ENCODE measurements at regions not wholly inside any gene's neighbourhood (a gene's known extent, or its start where the extent isn't known, plus 50 kb on each side); places are given as distances from the start of the nearest gene placed in this dataset.

DNA sequence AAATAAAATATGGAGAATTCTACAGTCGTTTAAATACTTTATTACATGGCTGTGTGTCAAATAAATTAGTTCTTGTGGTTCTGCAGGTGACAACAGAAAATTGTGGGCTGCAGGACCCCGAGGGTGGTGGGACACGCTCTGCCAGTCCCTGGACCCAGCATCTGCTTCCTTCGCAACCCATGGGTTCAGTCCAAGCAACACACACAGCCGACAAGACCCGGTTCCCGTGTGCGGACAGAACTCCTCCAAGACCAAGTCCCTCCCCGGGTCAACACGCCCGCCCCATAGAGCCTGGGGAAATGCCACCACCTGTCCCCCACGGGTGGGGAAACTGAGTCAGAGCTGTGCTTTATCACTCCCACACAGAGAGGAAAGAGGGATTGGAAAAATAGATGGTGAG, 238.9 kb downstream of the BRD1 start:
- DNase-seq = no peak

- DNase-seq = no peak
These were observed 239.7 kb downstream of the BRD1 start for GRCh38 chr22:49587987-49588386.

DNA sequence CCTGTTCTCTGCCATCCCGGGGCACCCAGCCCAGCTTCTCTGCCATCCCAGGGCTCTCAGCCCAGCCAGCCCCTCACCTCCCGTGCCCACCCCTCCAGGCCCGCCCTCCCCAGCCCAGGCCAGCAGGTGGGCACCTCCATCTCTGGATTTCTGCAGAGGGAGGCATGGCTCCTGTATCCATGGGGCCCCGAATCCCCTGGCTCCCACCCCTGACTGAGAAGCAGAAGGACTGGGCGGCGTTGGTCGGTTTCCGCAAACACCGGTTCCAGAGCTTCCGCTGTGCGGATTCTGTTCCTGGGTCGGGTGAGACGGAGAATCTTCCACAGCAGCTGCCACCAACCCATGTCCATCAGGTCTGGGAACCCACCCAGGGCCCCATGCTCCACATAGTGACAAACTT, 240.3 kb downstream of the BRD1 start:
- DNase-seq = no peak

- DNase-seq = no peak
These were observed 240.8 kb downstream of the BRD1 start for GRCh38 chr22:49586873-49587272.

GRCh38 chr22:49586244-49586748, 241.4 kb downstream of the BRD1 start:
- no peak for DNase-seq

- DNase-seq = no peak
These were observed 242.0 kb downstream of the BRD1 start for GRCh38 chr22:49585461-49586243.

GRCh38 chr22:49583886-49584505, 243.7 kb downstream of the BRD1 start:
- no peak for DNase-seq

- no peak for DNase-seq
These were observed 244.3 kb downstream of the BRD1 start for GRCh38 chr22:49583341-49583740.

GRCh38 chr22:49582678-49583077, 245.0 kb downstream of the BRD1 start:
- DNase-seq = peak in 2 of 51 donors; percentile 5 to 35

GRCh38 chr22:49582181-49582580, 245.5 kb downstream of the BRD1 start:
- peak in 39 of 51 donors; percentile 4 to 82 (median 48) for DNase-seq

- DNase-seq = no peak
These were observed 247.6 kb downstream of the BRD1 start for GRCh38 chr22:49580024-49580423.

DNA sequence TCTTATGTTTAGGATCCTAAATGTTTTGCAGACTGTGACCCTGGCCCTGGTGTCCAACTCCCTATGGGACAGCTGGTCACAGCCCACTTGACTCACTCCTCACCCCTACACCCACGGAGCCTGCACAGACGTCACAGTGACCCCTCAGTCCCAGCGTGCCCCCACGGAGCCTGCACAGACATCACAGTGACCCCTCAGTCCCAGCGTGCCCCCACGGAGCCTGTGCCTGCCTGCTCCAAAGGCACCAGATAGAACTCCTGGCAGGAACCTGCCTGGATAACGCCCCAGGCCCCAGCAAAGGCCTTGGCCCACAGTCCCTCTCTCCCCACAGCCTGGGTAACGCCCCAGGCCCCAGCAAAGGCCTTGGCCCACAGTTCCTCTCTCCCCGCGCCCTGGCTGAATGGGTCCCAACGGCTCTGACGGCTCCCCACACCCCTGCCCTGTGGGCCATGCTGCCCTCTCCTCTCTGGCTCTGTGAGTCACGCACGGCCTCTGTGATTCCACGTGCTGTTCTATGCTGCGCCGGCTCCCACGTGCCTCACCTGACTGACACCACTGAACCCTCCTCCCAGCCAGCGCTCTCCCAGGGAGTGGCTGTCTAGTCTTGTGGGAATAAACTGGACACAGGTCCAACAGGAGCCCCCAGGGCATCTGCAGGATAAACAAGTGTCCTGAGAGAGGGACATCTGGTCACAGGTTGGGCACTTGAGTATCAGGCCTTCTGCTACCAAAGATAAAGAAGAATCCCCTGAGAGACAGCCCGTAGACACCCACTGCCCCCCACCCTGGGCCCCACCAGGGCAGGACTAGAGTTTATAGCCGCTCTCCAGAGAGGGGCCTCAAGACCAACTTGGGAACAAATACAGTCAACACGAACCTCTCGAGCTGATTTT, 250.3 kb downstream of the BRD1 start:
- no peak for DNase-seq

DNA sequence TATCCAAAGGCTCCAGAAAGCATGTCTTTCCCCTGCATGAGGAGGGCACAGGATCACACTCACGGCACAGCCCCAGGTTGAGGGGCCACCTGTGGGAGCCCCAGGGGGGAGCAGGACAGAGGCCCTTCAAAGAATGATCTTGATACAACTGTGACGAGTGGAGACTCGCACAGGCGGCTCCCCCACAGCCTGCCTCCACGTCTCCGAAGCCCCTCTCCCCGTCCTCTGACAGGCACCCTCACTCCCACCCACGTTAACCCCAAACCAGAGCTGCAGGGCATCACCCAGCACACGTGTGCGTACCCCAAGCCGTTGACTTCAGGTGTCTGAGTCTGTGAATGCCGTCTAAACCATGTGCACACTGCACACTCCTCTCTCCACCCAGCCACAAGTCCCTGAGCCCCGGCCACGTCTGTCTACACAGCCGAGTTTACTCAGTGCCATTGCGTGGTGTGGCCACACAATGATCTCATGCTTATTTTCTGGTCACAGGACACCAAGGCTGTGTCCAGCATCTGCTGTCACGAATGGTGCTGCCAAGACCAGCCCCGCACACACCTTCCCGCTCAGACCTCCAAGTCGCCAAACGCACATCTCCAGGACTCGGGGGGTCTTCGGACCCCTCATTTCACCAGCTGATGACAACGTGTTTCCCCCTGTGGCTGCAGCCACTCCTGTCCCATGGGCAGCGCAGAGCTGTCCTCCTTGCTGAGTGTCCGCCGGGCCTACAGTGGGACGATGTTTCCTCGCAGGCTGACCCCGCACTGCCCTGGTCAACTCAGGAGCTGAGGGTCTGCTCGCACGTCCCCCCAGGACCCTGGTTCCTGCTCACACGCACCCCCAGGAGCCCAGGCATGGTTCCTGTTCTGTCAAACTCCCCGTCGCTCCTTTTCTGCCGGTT, 251.2 kb downstream of the BRD1 start:
- no peak for DNase-seq

- no peak for DNase-seq
These were observed 252.0 kb downstream of the BRD1 start for GRCh38 chr22:49575703-49576081.

DNA sequence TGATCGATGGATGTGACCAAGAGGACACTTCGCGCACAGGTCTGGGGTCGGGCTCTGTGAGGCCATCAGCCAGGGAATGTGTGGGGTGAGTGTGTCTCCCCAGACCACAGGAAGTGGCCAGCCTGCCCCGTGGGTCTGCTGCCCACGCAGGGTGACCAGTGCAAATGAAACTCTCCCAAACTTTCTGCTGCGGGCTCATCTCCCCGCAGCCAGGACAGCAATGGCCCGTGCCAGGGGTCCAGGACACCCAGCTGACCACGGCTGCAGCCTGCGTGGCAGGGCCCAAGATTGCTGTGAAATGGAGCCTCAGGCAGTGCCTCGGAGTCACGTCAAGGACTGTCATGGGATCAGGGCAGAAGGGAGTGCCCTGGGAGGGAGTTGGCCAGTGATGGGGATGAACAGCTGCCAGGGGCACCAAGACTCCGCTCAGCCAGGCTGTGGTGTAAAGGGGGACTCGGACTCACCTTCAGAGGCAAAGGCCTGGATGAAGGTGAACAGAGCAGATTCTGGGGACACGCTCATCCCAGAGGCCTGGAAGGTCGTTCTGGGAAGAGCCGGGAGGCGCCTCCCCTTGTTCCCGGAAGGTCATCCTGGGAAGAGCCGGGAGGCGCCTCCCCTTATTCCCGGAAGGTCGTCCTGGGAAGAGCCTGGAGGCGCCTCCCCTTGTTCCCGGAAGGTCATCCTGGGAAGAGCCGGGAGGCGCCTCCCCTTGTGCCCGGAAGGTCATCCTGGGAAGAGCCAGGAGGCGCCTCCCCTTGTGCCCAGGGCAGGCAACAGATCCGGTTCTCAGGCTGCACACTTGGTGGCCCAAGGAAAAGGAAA, 252.6 kb downstream of the BRD1 start:
- no peak for DNase-seq

GRCh38 chr22:49574205-49574880, 253.3 kb downstream of the BRD1 start:
- no peak for DNase-seq

- no peak for DNase-seq
These were observed 254.4 kb downstream of the BRD1 start for GRCh38 chr22:49573109-49573765.

DNA sequence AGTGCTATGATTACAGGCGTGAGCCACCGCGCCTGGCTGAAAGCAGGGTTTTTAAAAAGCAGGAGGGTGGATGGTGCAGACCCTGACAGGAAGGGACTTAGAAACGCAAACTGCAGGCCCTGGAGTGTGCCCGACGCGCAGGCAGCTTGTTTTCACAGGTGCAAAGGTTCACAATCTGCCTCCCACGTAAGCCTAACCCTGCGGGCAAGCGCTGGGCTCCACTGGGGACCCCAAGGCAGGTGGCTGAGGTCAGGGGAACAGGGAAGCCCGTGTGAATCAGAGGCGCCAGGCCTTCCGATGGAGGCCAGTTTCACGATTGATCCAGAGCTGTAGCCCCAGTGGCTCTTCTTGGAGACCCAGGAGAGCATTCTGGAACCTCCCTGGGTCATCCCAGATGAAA, 256.3 kb downstream of the BRD1 start:
- DNase-seq = no peak

Measured in hypothalamus (tissue), 51 donors.